Smooth muscle cell (in vitro differentiated cells): ENCODE measurements at regions not wholly inside any gene's neighbourhood (a gene's known extent, or its start where the extent isn't known, plus 50 kb on each side); places are given as distances from the start of the nearest gene placed in this dataset.

Source experiments
- DNase-seq: peaks from one replicate; lab custom pipeline; 2025; ENCODE audit not compliant: unreplicated experiment; lab: John Stamatoyannopoulos, UW
- H2AFZ ChIP-seq: fragments of 200-600 bp; sonication (generic); 2 replicates; pipeline ENCODE4 v1.6.0; 2016; ENCODE audit warnings: antibody characterized with exemption, low read depth, mild to moderate bottlenecking
- H3F3A ChIP-seq: fragments of 200-600 bp; sonication (generic); 2 replicates; pipeline ENCODE4 v1.6.0; 2017; ENCODE audit warnings: antibody characterized with exemption, low read depth
- H3K27ac ChIP-seq: fragments of 200-600 bp; sonication (generic); 2 replicates; pipeline ENCODE4 v1.5.1; 2016; ENCODE audit warnings: low read depth, mild to moderate bottlenecking
- H3K27me3 ChIP-seq: fragments of 200-600 bp; sonication (generic); 2 replicates; pipeline ENCODE4 v1.6.1; 2016; ENCODE audit warnings: low read depth, mild to moderate bottlenecking
- H3K36me3 ChIP-seq: fragments of 200-600 bp; sonication (generic); 2 replicates; pipeline ENCODE4 v1.5.1; 2016; ENCODE audit warnings: low read depth
- H3K4me1 ChIP-seq: fragments of 200-600 bp; sonication (generic); 2 replicates; pipeline ENCODE4 v1.5.1; 2016; ENCODE audit warnings: low read depth
- H3K4me2 ChIP-seq: fragments of 200-600 bp; sonication (generic); 2 replicates; pipeline ENCODE4 v1.6.0; 2016; ENCODE audit warnings: mild to moderate bottlenecking
- H3K4me3 ChIP-seq: fragments of 200-600 bp; sonication (generic); 2 replicates; pipeline ENCODE4 v1.5.1; 2016; ENCODE audit warnings: mild to moderate bottlenecking
- H3K79me2 ChIP-seq: fragments of 200-600 bp; sonication (generic); 2 replicates; pipeline ENCODE4 v1.6.0; 2016; ENCODE audit warnings: low read depth, mild to moderate bottlenecking
- H3K9ac ChIP-seq: fragments of 200-600 bp; sonication (generic); 2 replicates; pipeline ENCODE4 v1.6.0; 2016; ENCODE audit warnings: low read depth
- H3K9me3 ChIP-seq: fragments of 200-600 bp; sonication (generic); replicated peaks from 2 replicates; pipeline ENCODE4 v1.5.1; 2016; ENCODE audit warnings: low read depth
- H4K20me1 ChIP-seq: fragments of 200-600 bp; sonication (generic); 2 replicates; pipeline ENCODE4 v1.6.0; 2016; ENCODE audit warnings: low read depth
- CTCF ChIP-seq: fragments of 200-600 bp; sonication (generic); IDR thresholded peaks from 2 replicates; pipeline ENCODE4 v1.5.1; 2017; ENCODE audit warnings: borderline replicate concordance, mild to moderate bottlenecking, antibody characterized with exemption; ENCODE audit not compliant: insufficient read depth, poor library complexity, severe bottlenecking
- WGBS: methylation state at CpG from one replicate; pipeline ENCODE4 v1.1.7; 2016; ENCODE audit warnings: low lambda C conversion rate; 5-methylcytosine and 5-hydroxymethylcytosine counted together

GRCh38 chr7:31236868-31237267, 103.7 kb downstream of the NEUROD6 start:
- no peak for DNase-seq
- no peaks in the 10 kb centered on the region for H4K20me1 ChIP-seq
- H3K9me3 ChIP-seq: no peaks in the 10 kb centered on the region
- 94% methylated on average over 6 of the region's 6 CpGs for WGBS
- H3K27me3 ChIP-seq: no peaks in the 10 kb centered on the region
- H3K4me2 ChIP-seq: no peak overlapping the region
- H3F3A ChIP-seq: no peaks in the 10 kb centered on the region
- no peaks in the 10 kb centered on the region for H3K4me1 ChIP-seq
- H3K27ac ChIP-seq: no peak overlapping the region
- H3K4me3 ChIP-seq: no peak overlapping the region
- H3K79me2 ChIP-seq: no peaks in the 10 kb centered on the region
- TF ChIP-seq CTCF: no peak
- no peak overlapping the region for H2AFZ ChIP-seq
- no peak overlapping the region for H3K9ac ChIP-seq
- no peaks in the 10 kb centered on the region for H3K36me3 ChIP-seq

GRCh38 chr7:31234836-31235605, 105.5 kb downstream of the NEUROD6 start:
- Histone ChIP-seq H3K9ac (no peak overlapping the region), H4K20me1 (no peaks in the 10 kb centered on the region), H2AFZ (no peak overlapping the region), H3K27ac (no peak overlapping the region), H3F3A (no peaks in the 10 kb centered on the region), H3K27me3 (no peaks in the 10 kb centered on the region), H3K4me1 (no peaks in the 10 kb centered on the region), H3K79me2 (no peaks in the 10 kb centered on the region), H3K36me3 (no peaks in the 10 kb centered on the region), H3K9me3 (no peaks in the 10 kb centered on the region), H3K4me3 (no peak overlapping the region), H3K4me2 (no peak overlapping the region)
- DNase-seq: no peak
- 92% methylated on average over 9 of the region's 9 CpGs for WGBS
- TF ChIP-seq CTCF: no peak

GRCh38 chr7:31228957-31229356, 111.6 kb downstream of the NEUROD6 start:
- H3K27me3 ChIP-seq: no peaks in the 10 kb centered on the region
- H4K20me1 ChIP-seq: no peaks in the 10 kb centered on the region
- no peak overlapping the region for H3K27ac ChIP-seq
- no peak overlapping the region for H3K4me3 ChIP-seq
- no peaks in the 10 kb centered on the region for H3K4me1 ChIP-seq
- no peaks in the 10 kb centered on the region for H3K9me3 ChIP-seq
- H3K79me2 ChIP-seq: no peaks in the 10 kb centered on the region
- H3K4me2 ChIP-seq: no peak overlapping the region
- TF ChIP-seq CTCF: no peak
- H3K9ac ChIP-seq: no peak overlapping the region
- no peak for DNase-seq
- H2AFZ ChIP-seq: no peak overlapping the region
- no peaks in the 10 kb centered on the region for H3K36me3 ChIP-seq
- 90% methylated on average over 6 of the region's 6 CpGs for WGBS
- no peaks in the 10 kb centered on the region for H3F3A ChIP-seq

DNA sequence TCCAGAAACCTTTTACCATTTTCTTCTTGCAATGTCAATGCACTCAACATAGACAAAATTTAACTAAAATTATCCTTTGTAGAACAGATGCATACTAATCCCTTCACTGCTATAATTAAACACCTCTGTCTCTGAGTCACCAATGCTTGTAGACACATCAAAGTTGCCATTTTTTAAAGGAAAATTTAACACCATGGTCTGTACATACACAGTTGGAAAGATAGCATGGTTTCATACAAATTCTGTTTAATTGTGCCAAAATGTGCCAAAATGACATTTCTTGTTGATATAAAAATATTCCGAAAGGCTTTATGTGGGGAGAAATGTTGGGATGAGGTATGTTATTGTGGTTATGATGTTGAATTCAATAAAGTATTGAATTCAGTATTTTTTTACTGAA, 125.8 kb downstream of the NEUROD6 start:
- no peak overlapping the region for H3K27ac ChIP-seq
- no peaks in the 10 kb centered on the region for H3K9me3 ChIP-seq
- no peaks in the 10 kb centered on the region for H3K4me1 ChIP-seq
- no peaks in the 10 kb centered on the region for H4K20me1 ChIP-seq
- no peak overlapping the region for H3K9ac ChIP-seq
- H3K4me3 ChIP-seq: no peak overlapping the region
- 93% methylated on average over 1 of the region's 1 CpG for WGBS
- no peak overlapping the region for H2AFZ ChIP-seq
- no peak for TF ChIP-seq CTCF
- no peaks in the 10 kb centered on the region for H3F3A ChIP-seq
- no peak overlapping the region for H3K4me2 ChIP-seq
- no peaks in the 10 kb centered on the region for H3K36me3 ChIP-seq
- H3K79me2 ChIP-seq: no peaks in the 10 kb centered on the region
- H3K27me3 ChIP-seq: peaks cover 21% of the 10 kb centered on the region
- no peak for DNase-seq
